H1 (cell line): ENCODE measurements at regions not wholly inside any gene's neighbourhood (a gene's known extent, or its start where the extent isn't known, plus 50 kb on each side); places are given as distances from the start of the nearest gene placed in this dataset.

Experiments used
- CTCF ChIA-PET: fragments of 300-600 bp; sonication (Branson Sonifier 250); formaldehyde crosslinking; loops from one replicate; lab custom pipeline; 2021; ENCODE audit not compliant: partially characterized antibody; lab: Charles Lee
- POLR2A ChIA-PET: fragments of 300-600 bp; sonication (Branson Sonifier 250); formaldehyde crosslinking; loops from one replicate; lab custom pipeline; 2021; ENCODE audit warnings: inconsistent platforms; ENCODE audit not compliant: partially characterized antibody; lab: Charles Lee
- DNase-seq, 2 experiments: peaks; one replicate each; pipeline versions ENCODE4 v3.0.0 to v3.0.0-alpha.2; 2010 to 2022; ENCODE audit warnings: low spot score in 2 of 2, low read depth in 1 of 2, mixed read lengths in 1 of 2
- FAIRE-seq: peaks from 2 replicates; lab custom pipeline; 2011; peaks lifted over from hg19 to GRCh38; lab: Jason Lieb, UNC
- H2AFZ ChIP-seq: 2 replicates; pipeline ENCODE4 v1.8.1; 2012; ENCODE audit warnings: low read length, inconsistent platforms
- H2AK5ac ChIP-seq: 2 replicates; pipeline ENCODE4 v1.6.1; 2013; ENCODE audit warnings: low read depth, low read length
- H2BK120ac ChIP-seq: replicated peaks from 2 replicates; pipeline ENCODE3; 2013; ENCODE audit warnings: low read depth, low read length, inconsistent platforms
- H2BK12ac ChIP-seq: 2 replicates; pipeline ENCODE4 v1.6.1; 2013; ENCODE audit warnings: low read depth, low read length
- H2BK15ac ChIP-seq: 2 replicates; pipeline ENCODE4 v1.6.1; 2013; ENCODE audit warnings: low read length
- H2BK20ac ChIP-seq: 2 replicates; pipeline ENCODE4 v1.6.1; 2013; ENCODE audit warnings: low read length
- H2BK5ac ChIP-seq: 2 replicates; pipeline ENCODE4 v1.6.1; 2013; ENCODE audit warnings: low read depth, low read length
- H3K14ac ChIP-seq: 2 replicates; pipeline ENCODE4 v1.6.1; 2013; ENCODE audit warnings: inconsistent platforms; ENCODE audit not compliant: insufficient read length
- H3K18ac ChIP-seq: 2 replicates; pipeline ENCODE4 v1.6.1; 2013; ENCODE audit warnings: low read length; ENCODE audit errors: extremely low read depth
- H3K23ac ChIP-seq: 2 replicates; pipeline ENCODE4 v1.6.1; 2013; ENCODE audit warnings: inconsistent platforms; ENCODE audit not compliant: insufficient read length
- H3K23me2 ChIP-seq: 2 replicates; pipeline ENCODE4 v1.6.1; 2013; ENCODE audit warnings: low read depth, low read length
- H3K27ac ChIP-seq: 2 replicates; pipeline ENCODE4 v1.6.1; 2011; ENCODE audit warnings: low read depth, low read length, inconsistent platforms
- H3K27me3 ChIP-seq, 4 experiments: replicated peaks in 1 of 4; 1 replicate in 1 of 4; 2 replicates in 3 of 4; pipeline versions ENCODE4 v1.6.1 to v1.8.1; 2011 to 2013; ENCODE audit warnings: low read length in 3 of 4, mild to moderate bottlenecking in 3 of 4, inconsistent platforms in 2 of 4, mixed read lengths in 2 of 4, moderate library complexity in 1 of 4; ENCODE audit not compliant: control insufficient read depth in 3 of 4, insufficient read depth in 3 of 4; ENCODE audit errors: extremely low read depth in 1 of 4
- H3K36me3 ChIP-seq, 4 experiments: 2 replicates each; pipeline versions ENCODE4 v1.6.1 to v1.8.1; 2011 to 2013; ENCODE audit warnings: mild to moderate bottlenecking in 4 of 4, low read length in 3 of 4, moderate library complexity in 2 of 4, control low read depth in 1 of 4, inconsistent platforms in 1 of 4; ENCODE audit not compliant: insufficient read depth in 4 of 4, control insufficient read depth in 2 of 4
- H3K4ac ChIP-seq: replicated peaks from 2 replicates; pipeline ENCODE3; 2013; ENCODE audit warnings: low read length, low read depth, mixed read lengths, inconsistent platforms; ENCODE audit not compliant: insufficient read length
- H3K4me1 ChIP-seq, 4 experiments: replicated peaks in 1 of 4; 1 replicate in 1 of 4; 2 replicates in 3 of 4; pipeline versions ENCODE4 v1.6.1 to v1.8.1; 2011 to 2013; ENCODE audit warnings: low read length in 3 of 4, inconsistent platforms in 2 of 4, mixed read lengths in 1 of 4; ENCODE audit not compliant: insufficient read depth in 4 of 4, control insufficient read depth in 3 of 4
- H3K4me2 ChIP-seq, 2 experiments: 2 replicates each; pipeline versions ENCODE4 v1.6.1 to v1.8.1; 2011 to 2013; ENCODE audit warnings: low read depth in 2 of 2, low read length in 2 of 2, control low read depth in 1 of 2, inconsistent platforms in 1 of 2, mild to moderate bottlenecking in 1 of 2; ENCODE audit not compliant: insufficient read depth in 1 of 2
- H3K4me3 ChIP-seq, 4 experiments: fragments of 200-600, 300-600 bp in 1 of 4; sonication (generic), shearing (Covaris generic), sonication (Bioruptor Twin) in 1 of 4; 2 replicates each; pipeline versions ENCODE4 v1.5.1 to v1.8.1; 2011 to 2016; ENCODE audit warnings: low read length in 4 of 4, low read depth in 3 of 4, control low read depth in 2 of 4, inconsistent platforms in 2 of 4, mild to moderate bottlenecking in 2 of 4, mixed read lengths in 1 of 4, moderate library complexity in 1 of 4; ENCODE audit not compliant: insufficient read depth in 2 of 4; ENCODE audit errors: extremely low read depth in 1 of 4
- H3K56ac ChIP-seq: replicated peaks from 2 replicates; pipeline ENCODE3; 2013; ENCODE audit warnings: low read depth, mild to moderate bottlenecking, mixed read lengths, low read length, inconsistent platforms; ENCODE audit not compliant: insufficient read length
- H3K79me1 ChIP-seq: 2 replicates; pipeline ENCODE4 v1.6.1; 2013; ENCODE audit warnings: low read depth, low read length, control low read depth
- H3K79me2 ChIP-seq, 2 experiments: 2 replicates each; pipeline versions ENCODE4 v1.6.1 to v1.8.1; 2012 to 2013; ENCODE audit warnings: low read length in 2 of 2, mild to moderate bottlenecking in 2 of 2, inconsistent platforms in 1 of 2; ENCODE audit not compliant: insufficient read depth in 2 of 2, control insufficient read depth in 1 of 2
- H3K9ac ChIP-seq, 4 experiments: replicated peaks in 1 of 4; 1 replicate in 1 of 4; 2 replicates in 3 of 4; pipeline versions ENCODE4 v1.6.1 to v1.8.1; 2011 to 2013; ENCODE audit warnings: low read depth in 3 of 4, low read length in 3 of 4, control low read depth in 2 of 4, mild to moderate bottlenecking in 2 of 4, moderate library complexity in 2 of 4, inconsistent platforms in 1 of 4; ENCODE audit errors: extremely low read depth in 1 of 4
- H3K9me3 ChIP-seq, 2 experiments: 2 replicates each; pipeline versions ENCODE4 v1.6.1 to v1.8.1; 2012 to 2013; ENCODE audit warnings: mild to moderate bottlenecking in 2 of 2, moderate library complexity in 2 of 2, control low read depth in 1 of 2, inconsistent platforms in 1 of 2, low read depth in 1 of 2, low read length in 1 of 2, mixed read lengths in 1 of 2; ENCODE audit not compliant: insufficient read depth in 2 of 2
- H4K20me1 ChIP-seq, 2 experiments: replicated peaks in 1 of 2; 2 replicates each; pipeline versions ENCODE3 to v1.8.1; 2011 to 2013; ENCODE audit warnings: inconsistent platforms in 2 of 2, low read length in 2 of 2, mild to moderate bottlenecking in 1 of 2; ENCODE audit not compliant: insufficient read depth in 2 of 2, control insufficient read depth in 1 of 2
- H4K5ac ChIP-seq: 2 replicates; pipeline ENCODE4 v1.6.1; 2013; ENCODE audit warnings: low read length, low read depth, mixed read lengths, inconsistent platforms; ENCODE audit not compliant: insufficient read length
- H4K8ac ChIP-seq: 2 replicates; pipeline ENCODE4 v1.8.0; 2013; ENCODE audit warnings: mild to moderate bottlenecking, moderate library complexity, low read length, inconsistent platforms; ENCODE audit not compliant: insufficient read depth; ENCODE audit errors: extremely low read depth
- H4K91ac ChIP-seq: replicated peaks from 2 replicates; pipeline ENCODE3; 2013; ENCODE audit warnings: low read length, mixed read lengths, inconsistent platforms; ENCODE audit not compliant: insufficient read length
- ASH2L ChIP-seq: fragments of 200-600, 300-600 bp; sonication (generic); IDR thresholded peaks from one replicate; pipeline ENCODE4 v1.7.1; 2017; ENCODE audit warnings: low read length
- BACH1 ChIP-seq: IDR thresholded peaks from 2 replicates; pipeline ENCODE4 v1.6.1; 2012; ENCODE audit warnings: low read length, improper control_type of control experiment
- BCL11A ChIP-seq, 2 experiments: IDR thresholded peaks; one replicate each; pipeline ENCODE4 v1.6.1; 2011; ENCODE audit warnings: low read depth in 2 of 2, low read length in 2 of 2, mild to moderate bottlenecking in 2 of 2
- CHD2 ChIP-seq: IDR thresholded peaks from 2 replicates; pipeline ENCODE4 v1.6.1; 2012; ENCODE audit warnings: low read length, improper control_type of control experiment
- FOSL1 ChIP-seq: IDR thresholded peaks from 2 replicates; pipeline ENCODE4 v1.6.1; 2011; ENCODE audit warnings: mild to moderate bottlenecking, low read depth, low read length, moderate library complexity; ENCODE audit not compliant: insufficient read depth
- JUN ChIP-seq: IDR thresholded peaks from 2 replicates; pipeline ENCODE4 v1.6.1; 2011; ENCODE audit warnings: low read depth, mild to moderate bottlenecking, improper control_type of control experiment, low read length
- POLR2AphosphoS5 ChIP-seq: IDR thresholded peaks from 2 replicates; pipeline ENCODE4 v1.6.1; 2011; ENCODE audit warnings: low read depth, low read length
- RNF2 ChIP-seq: fragments of 200-900, 300-1000 bp; sonication (generic); IDR thresholded peaks from 2 replicates; pipeline ENCODE4 v1.7.1; 2016; ENCODE audit warnings: borderline replicate concordance, low read depth, mild to moderate bottlenecking, antibody characterized with exemption, low read length; ENCODE audit not compliant: poor library complexity, severe bottlenecking; ENCODE audit errors: missing control alignments
- RXRA ChIP-seq: IDR thresholded peaks from 2 replicates; pipeline ENCODE4 v1.6.1; 2011; ENCODE audit warnings: low read depth, mild to moderate bottlenecking, low read length, moderate library complexity; ENCODE audit not compliant: insufficient read depth
- SP4 ChIP-seq: IDR thresholded peaks from 2 replicates; pipeline ENCODE4 v1.6.1; 2012; ENCODE audit warnings: low read length, inconsistent platforms
- TAF1 ChIP-seq: IDR thresholded peaks from 2 replicates; pipeline ENCODE4 v1.6.1; 2011; ENCODE audit warnings: mild to moderate bottlenecking, low read depth, low read length
- WGBS, 2 experiments: shearing (Covaris generic) in 1 of 2; methylation state at CpG; one replicate each; pipeline versions ENCODE4 v1.1.6 to v1.1.7; 2013 to 2015; ENCODE audit warnings: low lambda C conversion rate in 2 of 2, mixed read lengths in 2 of 2, inconsistent platforms in 1 of 2, low coverage in 1 of 2, missing lambda C conversion rate in 1 of 2; ENCODE audit not compliant: insufficient replicate concordance in 2 of 2, insufficient coverage in 1 of 2, insufficient read length in 1 of 2; ENCODE audit errors: extremely low coverage in 1 of 2, missing lambda C conversion rate in 1 of 2; 5-methylcytosine and 5-hydroxymethylcytosine counted together

- H2BK15ac ChIP-seq: no peak overlapping the region
- no peaks in the 10 kb centered on the region for H3K9me3 ChIP-seq
- H3K36me3 ChIP-seq: no peaks in the 10 kb centered on the region
- H2BK12ac ChIP-seq: no peak overlapping the region
- H4K5ac ChIP-seq: no peak overlapping the region
- no peaks in the 10 kb centered on the region for H3K27me3 ChIP-seq
- H2BK5ac ChIP-seq: no peak overlapping the region
- no peak overlapping the region for H2AFZ ChIP-seq
- H3K18ac ChIP-seq: no peak overlapping the region
- H2BK20ac ChIP-seq: no peak overlapping the region
- no peaks in the 10 kb centered on the region for H3K4me1 ChIP-seq
- H3K56ac ChIP-seq: no peak overlapping the region
- no peak overlapping the region for H4K8ac ChIP-seq
- no peaks in the 10 kb centered on the region for H3K79me2 ChIP-seq
- 78% methylated on average over 3 of the region's 3 CpGs; no CpG with 5 or more reads in 1 of the 2 experiments for WGBS, 2 experiments
- no peaks in the 10 kb centered on the region for H3K79me1 ChIP-seq
- TF ChIP-seq JUN: no peak
- TF ChIP-seq FOSL1: no peak
- no peak for TF ChIP-seq TAF1
- no peak for TF ChIP-seq BCL11A (IDR thresholded peaks at IDR 0.05; ENCODE audit: low read depth in 2 of 2, low read length in 2 of 2)
- TF ChIP-seq POLR2AphosphoS5: no peak
- TF ChIP-seq BACH1: no peak
- no peak for TF ChIP-seq CHD2
- TF ChIP-seq SP4: no peak
- no peak for TF ChIP-seq RXRA
- no peak for TF ChIP-seq RNF2
- TF ChIP-seq ASH2L: no peak
- TF ChIP-seq, all 59 proteins: peak for 0
- Histone ChIP-seq H3K14ac (no peak overlapping the region), H2BK120ac (no peak overlapping the region), H3K4me3 (no peak overlapping the region), H2AK5ac (no peak overlapping the region), H3K4ac (no peak overlapping the region), H3K23me2 (no peaks in the 10 kb centered on the region), H3K4me2 (no peak overlapping the region), H4K91ac (no peak overlapping the region), H3K23ac (no peak overlapping the region), H3K27ac (no peak overlapping the region), H4K20me1 (no peaks in the 10 kb centered on the region), H3K9ac (no peak overlapping the region)
- ChIA-PET POLR2A (no interaction called here), CTCF (interaction anchor here (0.6 kb wide), 1 partner anchor 297 kb away, joined by 3 read pairs; no protein-coding TSS in a partner anchor)
- DNase-seq (no peak), FAIRE-seq (no peak)
These were observed 455.5 kb downstream of the TTLL7 start for GRCh38 chr1:83543222-83543973.
